ENCODE measurements at regions not wholly inside any gene's neighbourhood (a gene's known extent, or its start where the extent isn't known, plus 50 kb on each side); places are given as distances from the start of the nearest gene placed in this dataset.

- Histone ChIP-seq H3K27me3 (ENCODE audit: control insufficient read depth, insufficient read depth, low read length) (no peaks in the 10 kb centered on the region), H3K36me3 (replicated peaks; ENCODE audit: control insufficient read depth, insufficient read depth, low read length) (no peaks in the 10 kb centered on the region)
- DNase-seq: no peak
Observed at GRCh38 chr22:47582067-47582466, 819.6 kb downstream of the TBC1D22A start.

DNA sequence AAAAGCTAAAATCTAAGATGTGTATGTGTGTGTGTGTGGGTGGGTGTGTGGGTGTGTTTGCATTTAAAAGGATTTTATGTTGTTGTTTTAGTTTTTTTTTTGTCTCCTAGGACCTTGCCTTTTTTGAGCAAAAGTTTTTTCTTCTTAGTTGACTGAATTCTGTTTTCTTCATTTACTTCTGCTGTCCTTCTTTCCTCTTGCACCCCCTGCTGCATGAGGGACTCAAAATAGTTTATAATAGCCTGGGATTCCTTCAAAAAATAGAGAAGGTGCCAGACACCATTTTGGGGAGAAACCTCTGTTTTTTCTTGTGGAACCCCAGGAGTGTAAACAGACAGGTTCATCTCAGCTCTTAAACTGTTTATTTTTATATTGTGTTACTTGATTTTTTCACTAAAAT, 817.7 kb downstream of the TBC1D22A start:
- DNase-seq: no peak
- no peak overlapping the region for H3K4me3 ChIP-seq (ENCODE audit: insufficient read depth, low read depth, low read length)
- no peaks in the 10 kb centered on the region for H3K36me3 ChIP-seq (replicated peaks; ENCODE audit: control insufficient read depth, insufficient read depth, low read length)
- no peaks in the 10 kb centered on the region for H3K27me3 ChIP-seq (ENCODE audit: control insufficient read depth, insufficient read depth, low read length)

More at GRCh38 chr22:47582067-47582466, 819.6 kb downstream of the TBC1D22A start:
- no peak overlapping the region for H3K4me3 ChIP-seq (ENCODE audit: insufficient read depth, low read depth, low read length)

DNA sequence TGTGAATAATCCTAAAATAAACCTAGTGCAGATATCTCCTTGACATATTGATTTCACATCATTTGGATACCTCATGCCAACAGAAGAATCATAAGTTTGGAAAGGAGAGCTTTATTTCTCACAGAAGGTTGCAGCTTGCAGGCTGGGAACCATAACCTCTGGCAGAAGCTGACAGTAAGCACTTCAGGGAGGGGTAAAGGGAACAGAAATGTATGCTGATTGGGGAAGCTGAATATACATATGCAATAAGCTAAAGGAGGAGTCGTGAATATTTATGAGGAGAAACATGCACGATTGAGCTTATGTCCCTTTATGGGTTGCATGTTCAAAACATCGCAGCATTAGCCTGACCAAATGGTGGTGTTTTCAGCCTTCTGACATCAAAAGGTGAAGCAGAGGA, 814.5 kb downstream of the TBC1D22A start:
- Histone ChIP-seq H3K36me3 (replicated peaks; ENCODE audit: control insufficient read depth, insufficient read depth, low read length) (no peaks in the 10 kb centered on the region), H3K27me3 (ENCODE audit: control insufficient read depth, insufficient read depth, low read length) (no peaks in the 10 kb centered on the region), H3K4me3 (ENCODE audit: insufficient read depth, low read depth, low read length) (no peak overlapping the region)
- no peak for DNase-seq

GRCh38 chr22:47575291-47575690, 812.8 kb downstream of the TBC1D22A start:
- H3K27me3 ChIP-seq (ENCODE audit: control insufficient read depth, insufficient read depth, low read length): no peaks in the 10 kb centered on the region
- no peaks in the 10 kb centered on the region for H3K36me3 ChIP-seq (replicated peaks; ENCODE audit: control insufficient read depth, insufficient read depth, low read length)

GRCh38 chr22:47574556-47574955, 812.1 kb downstream of the TBC1D22A start:
- Histone ChIP-seq H3K36me3 (replicated peaks; ENCODE audit: control insufficient read depth, insufficient read depth, low read length) (no peaks in the 10 kb centered on the region), H3K27me3 (ENCODE audit: control insufficient read depth, insufficient read depth, low read length) (no peaks in the 10 kb centered on the region), H3K4me3 (ENCODE audit: insufficient read depth, low read depth, low read length) (no peak overlapping the region)
- no peak for DNase-seq

More at GRCh38 chr22:47575291-47575690, 812.8 kb downstream of the TBC1D22A start:
- H3K4me3 ChIP-seq (ENCODE audit: insufficient read depth, low read depth, low read length): no peak overlapping the region
- no peak for DNase-seq

DNA sequence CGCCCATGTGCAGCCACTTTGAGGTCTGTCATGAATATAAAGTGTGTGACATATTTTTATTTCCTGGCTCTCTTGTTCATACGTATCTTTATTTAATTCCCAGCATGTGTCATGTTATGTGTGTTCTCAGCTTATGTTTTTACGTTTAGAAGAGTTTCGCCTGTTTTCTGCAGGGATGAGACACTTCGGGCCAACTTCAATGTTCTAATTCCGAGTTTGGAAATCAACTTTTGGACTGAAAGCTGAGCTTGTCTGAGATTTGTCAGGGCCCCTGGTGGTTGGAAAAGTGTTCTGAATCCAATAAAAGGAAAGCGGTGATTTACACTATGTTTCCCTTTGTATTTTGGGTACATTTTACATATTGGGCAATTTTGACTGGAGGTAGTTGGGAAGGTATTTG, 810.7 kb downstream of the TBC1D22A start:
- H3K27me3 ChIP-seq (ENCODE audit: control insufficient read depth, insufficient read depth, low read length): no peaks in the 10 kb centered on the region
- H3K36me3 ChIP-seq (replicated peaks; ENCODE audit: control insufficient read depth, insufficient read depth, low read length): no peaks in the 10 kb centered on the region
- H3K4me3 ChIP-seq (ENCODE audit: insufficient read depth, low read depth, low read length): no peak overlapping the region

DNA sequence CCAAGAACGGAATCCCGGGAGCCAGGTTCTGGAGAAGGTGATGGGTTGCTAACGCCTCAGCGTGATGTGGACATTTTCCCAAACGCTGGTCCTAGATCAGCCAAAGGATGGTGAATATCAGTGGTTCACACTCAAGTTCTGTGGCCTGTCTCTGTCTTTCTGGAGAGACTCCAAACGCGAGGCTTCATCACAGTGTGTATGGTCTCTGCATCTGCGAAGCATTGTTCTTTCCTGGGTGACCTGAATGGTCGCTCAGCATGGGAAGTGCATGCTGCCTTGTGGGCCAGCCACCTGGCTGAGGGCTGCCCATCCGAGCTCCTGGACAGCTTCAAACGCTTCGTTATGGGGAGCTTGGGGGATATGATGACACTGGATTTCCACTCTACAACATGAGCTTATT, 810.0 kb downstream of the TBC1D22A start:
- Histone ChIP-seq H3K4me3 (ENCODE audit: insufficient read depth, low read depth, low read length) (no peak overlapping the region), H3K27me3 (ENCODE audit: control insufficient read depth, insufficient read depth, low read length) (no peaks in the 10 kb centered on the region), H3K36me3 (replicated peaks; ENCODE audit: control insufficient read depth, insufficient read depth, low read length) (no peaks in the 10 kb centered on the region)
- DNase-seq: no peak

More for the DNA sequence above, 810.7 kb downstream of the TBC1D22A start:
- no peak for DNase-seq

- H3K27me3 ChIP-seq (ENCODE audit: control insufficient read depth, insufficient read depth, low read length): no peaks in the 10 kb centered on the region
- H3K4me3 ChIP-seq (ENCODE audit: insufficient read depth, low read depth, low read length): no peak overlapping the region
- DNase-seq: no peak
- no peaks in the 10 kb centered on the region for H3K36me3 ChIP-seq (replicated peaks; ENCODE audit: control insufficient read depth, insufficient read depth, low read length)
Observed at GRCh38 chr22:47571616-47572015, 809.2 kb downstream of the TBC1D22A start.

- no peaks in the 10 kb centered on the region for H3K36me3 ChIP-seq (replicated peaks; ENCODE audit: control insufficient read depth, insufficient read depth, low read length)
- no peak overlapping the region for H3K4me3 ChIP-seq (ENCODE audit: insufficient read depth, low read depth, low read length)
- no peaks in the 10 kb centered on the region for H3K27me3 ChIP-seq (ENCODE audit: control insufficient read depth, insufficient read depth, low read length)
- no peak for DNase-seq
Observed at GRCh38 chr22:47570851-47571250, 808.4 kb downstream of the TBC1D22A start.

DNA sequence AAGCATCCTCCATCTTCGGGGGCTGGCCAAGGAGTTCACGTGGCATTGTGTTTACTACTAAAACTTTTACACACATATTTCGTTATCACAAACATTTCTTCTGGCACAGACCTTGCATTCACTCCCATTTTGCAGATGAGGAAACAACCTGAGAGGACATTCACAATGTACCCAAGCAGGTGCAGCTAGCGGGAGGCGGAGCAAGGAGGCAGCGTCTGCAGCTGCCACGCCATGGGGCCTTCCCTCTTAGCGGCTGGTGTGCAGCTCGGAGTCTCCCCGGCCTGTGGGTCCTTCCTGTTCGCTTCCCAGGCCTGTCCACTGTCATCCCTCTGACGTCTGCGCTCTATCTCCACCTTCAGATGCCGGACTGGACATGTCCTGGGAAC, 807.8 kb downstream of the TBC1D22A start:
- DNase-seq: no peak

DNA sequence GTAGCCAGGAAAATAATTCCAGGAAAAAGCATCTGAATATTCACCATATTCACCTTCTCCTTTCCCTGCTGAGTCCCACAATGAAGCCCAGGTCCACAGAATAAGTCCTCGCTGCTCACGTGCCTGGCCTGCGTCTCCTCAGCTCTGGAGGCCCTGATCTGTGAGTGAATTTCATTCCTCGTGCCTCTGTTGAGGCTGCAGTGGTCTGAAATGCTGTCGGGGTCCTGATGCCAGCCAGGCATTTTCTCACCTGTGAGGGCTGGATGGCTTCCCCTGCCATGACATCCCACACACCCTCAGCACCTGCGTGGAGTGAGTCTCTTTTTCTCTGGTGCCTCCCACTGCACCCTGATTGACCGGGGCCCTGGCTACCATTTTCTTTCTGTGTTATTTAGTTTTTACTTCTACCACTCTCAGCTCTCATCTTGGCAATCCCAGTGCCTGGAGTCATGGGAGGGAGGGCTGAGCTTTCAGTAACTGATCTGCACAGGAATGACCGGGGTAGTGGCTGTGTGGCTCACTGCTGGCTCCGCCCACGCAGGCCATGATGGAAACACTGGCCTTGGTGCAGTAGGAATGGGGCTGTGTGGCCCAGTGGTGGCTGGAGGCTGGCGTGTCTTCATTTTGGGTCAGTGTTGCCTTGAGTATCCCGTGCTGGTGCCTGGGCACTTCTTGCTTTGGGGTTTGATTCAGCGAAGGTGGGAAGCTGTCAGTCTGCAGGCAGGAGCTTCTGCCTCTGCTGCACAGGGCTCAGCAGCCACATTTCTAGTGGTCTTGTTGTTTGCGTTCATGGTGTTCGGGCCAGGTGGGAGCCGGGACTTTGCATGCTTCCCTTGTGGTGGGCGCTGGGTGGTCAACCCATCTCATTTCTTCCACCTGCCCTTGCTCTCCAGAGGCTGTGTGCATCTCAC, 807.2 kb downstream of the TBC1D22A start:
- DNase-seq: no peak
- Histone ChIP-seq H3K27me3 (ENCODE audit: control insufficient read depth, insufficient read depth, low read length) (no peaks in the 10 kb centered on the region), H3K36me3 (replicated peaks; ENCODE audit: control insufficient read depth, insufficient read depth, low read length) (no peaks in the 10 kb centered on the region), H3K4me3 (ENCODE audit: insufficient read depth, low read depth, low read length) (no peak overlapping the region)

More for the DNA sequence above, 807.8 kb downstream of the TBC1D22A start:
- Histone ChIP-seq H3K27me3 (ENCODE audit: control insufficient read depth, insufficient read depth, low read length) (no peaks in the 10 kb centered on the region), H3K36me3 (replicated peaks; ENCODE audit: control insufficient read depth, insufficient read depth, low read length) (no peaks in the 10 kb centered on the region), H3K4me3 (ENCODE audit: insufficient read depth, low read depth, low read length) (no peak overlapping the region)

GRCh38 chr22:47568700-47569099, 806.2 kb downstream of the TBC1D22A start:
- no peak for DNase-seq
- Histone ChIP-seq H3K27me3 (ENCODE audit: control insufficient read depth, insufficient read depth, low read length) (no peaks in the 10 kb centered on the region), H3K4me3 (ENCODE audit: insufficient read depth, low read depth, low read length) (no peak overlapping the region), H3K36me3 (replicated peaks; ENCODE audit: control insufficient read depth, insufficient read depth, low read length) (no peaks in the 10 kb centered on the region)

GRCh38 chr22:47567126-47568090, 805.0 kb downstream of the TBC1D22A start:
- DNase-seq: no peak
- no peaks in the 10 kb centered on the region for H3K36me3 ChIP-seq (replicated peaks; ENCODE audit: control insufficient read depth, insufficient read depth, low read length)
- no peak overlapping the region for H3K4me3 ChIP-seq (ENCODE audit: insufficient read depth, low read depth, low read length)
- H3K27me3 ChIP-seq (ENCODE audit: control insufficient read depth, insufficient read depth, low read length): no peaks in the 10 kb centered on the region

- no peaks in the 10 kb centered on the region for H3K36me3 ChIP-seq (replicated peaks; ENCODE audit: control insufficient read depth, insufficient read depth, low read length)
- H3K4me3 ChIP-seq (ENCODE audit: insufficient read depth, low read depth, low read length): no peak overlapping the region
- no peak for DNase-seq
- no peaks in the 10 kb centered on the region for H3K27me3 ChIP-seq (ENCODE audit: control insufficient read depth, insufficient read depth, low read length)
Observed at GRCh38 chr22:47566491-47566890, 804.0 kb downstream of the TBC1D22A start.

Measured in H7 (cell line).